ENCODE measurements at regions not wholly inside any gene's neighbourhood (a gene's known extent, or its start where the extent isn't known, plus 50 kb on each side); places are given as distances from the start of the nearest gene placed in this dataset.

DNA sequence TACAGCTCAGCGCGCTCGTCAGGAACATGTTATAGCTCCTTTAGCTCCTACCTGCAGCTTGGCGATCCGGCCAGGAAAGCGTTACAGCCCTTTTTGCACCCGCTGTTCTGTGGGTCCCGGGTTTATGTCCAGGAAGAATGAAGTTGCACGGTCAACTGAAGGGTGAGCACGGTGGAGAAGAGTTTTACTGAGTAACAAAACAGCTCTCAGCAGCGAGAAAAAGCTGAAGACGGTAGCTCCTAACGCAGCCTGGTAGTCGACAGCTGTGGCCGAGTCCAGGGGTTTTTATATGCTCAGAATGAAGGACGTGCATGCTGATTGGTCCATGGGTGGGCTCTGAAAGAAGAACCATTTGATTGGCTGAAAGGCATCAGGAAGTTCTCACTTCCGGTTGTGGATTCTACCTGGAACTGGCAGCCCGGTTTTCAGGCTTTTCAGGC lies 1830.1 kb upstream of the NUDT12 start:
- H3K27ac ChIP-seq (ENCODE audit: low read length), result no peak overlapping the region
- H3K4me3 ChIP-seq (ENCODE audit: low read length), result no peak overlapping the region

DNA sequence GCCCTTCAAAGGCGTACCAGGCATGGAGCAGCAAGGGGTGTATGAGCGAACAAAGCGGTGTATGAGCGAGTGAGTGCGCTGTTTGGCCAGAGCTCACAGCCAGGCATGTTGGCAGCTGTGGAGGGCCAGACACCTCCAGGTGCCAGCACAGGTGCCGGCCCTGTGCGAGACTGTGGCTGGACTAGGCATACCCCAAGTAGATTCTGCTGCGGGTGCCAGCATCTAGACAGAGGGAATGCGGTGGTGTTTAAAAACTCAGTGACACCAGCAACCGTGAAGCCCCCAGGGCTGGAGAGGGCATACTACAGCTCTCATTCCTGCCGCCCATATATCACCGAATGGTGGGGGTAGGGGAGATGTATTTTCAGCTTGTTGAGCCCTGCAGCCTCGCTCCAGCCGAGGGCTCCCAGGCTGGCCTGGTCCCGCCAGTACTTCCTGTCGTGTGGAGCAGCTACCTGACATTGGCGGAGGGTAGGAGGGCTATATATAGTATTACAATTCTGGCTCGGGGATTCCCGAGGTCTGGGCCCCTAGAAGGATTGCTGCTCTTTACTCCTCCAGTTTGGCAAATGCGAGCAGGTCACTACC lies 1829.6 kb upstream of the NUDT12 start:
- Histone ChIP-seq H3K4me3 (ENCODE audit: low read length) (no peak overlapping the region), H3K27ac (ENCODE audit: low read length) (no peak overlapping the region)

More for the DNA sequence above, 1830.1 kb upstream of the NUDT12 start:
- Histone ChIP-seq H3K36me3 (ENCODE audit: insufficient read depth, low read depth, low read length) (no peaks in the 10 kb centered on the region), H3K9ac (ENCODE audit: low read depth, low read length) (no peak overlapping the region), H3K9me3 (ENCODE audit: insufficient read depth, low read depth, low read length) (peaks cover 2% of the 10 kb centered on the region; the same call in 1 of the 2 replicates), H3K4me1 (ENCODE audit: insufficient read depth, low read length) (no peaks in the 10 kb centered on the region), H3K27me3 (ENCODE audit: insufficient read depth, low read length) (no peaks in the 10 kb centered on the region)

DNA sequence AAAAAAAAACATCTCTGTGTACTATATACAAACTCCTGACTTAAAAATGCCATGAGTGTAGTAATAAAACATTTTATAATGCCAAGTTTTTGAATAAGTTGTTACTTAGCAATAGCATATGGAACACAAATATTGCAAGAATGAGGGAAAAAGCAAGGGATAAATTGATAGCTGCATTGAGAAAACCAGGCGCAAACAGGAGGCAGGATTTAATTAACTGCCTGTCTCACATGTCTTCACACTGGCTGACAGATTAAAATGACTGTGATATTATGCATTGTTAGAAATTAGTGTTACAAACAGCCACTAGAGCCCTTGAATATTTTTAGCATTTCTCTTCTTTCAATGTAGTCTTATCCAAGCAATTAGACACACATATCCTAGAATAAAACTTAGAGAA lies 1817.5 kb upstream of the NUDT12 start:
- Histone ChIP-seq H3K4me3 (ENCODE audit: low read length) (no peak overlapping the region), H3K36me3 (ENCODE audit: insufficient read depth, low read depth, low read length) (no peaks in the 10 kb centered on the region), H3K27me3 (ENCODE audit: insufficient read depth, low read length) (no peaks in the 10 kb centered on the region), H3K4me1 (ENCODE audit: insufficient read depth, low read length) (no peaks in the 10 kb centered on the region), H3K9ac (ENCODE audit: low read depth, low read length) (no peak overlapping the region), H3K27ac (ENCODE audit: low read length) (no peak overlapping the region), H3K9me3 (ENCODE audit: insufficient read depth, low read depth, low read length) (no peaks in the 10 kb centered on the region)

More for the DNA sequence above, 1829.6 kb upstream of the NUDT12 start:
- Histone ChIP-seq H3K4me1 (ENCODE audit: insufficient read depth, low read length) (no peaks in the 10 kb centered on the region), H3K9me3 (ENCODE audit: insufficient read depth, low read depth, low read length) (peaks cover 2% of the 10 kb centered on the region; the same call in 1 of the 2 replicates), H3K27me3 (ENCODE audit: insufficient read depth, low read length) (no peaks in the 10 kb centered on the region), H3K9ac (ENCODE audit: low read depth, low read length) (no peak overlapping the region), H3K36me3 (ENCODE audit: insufficient read depth, low read depth, low read length) (no peaks in the 10 kb centered on the region)

DNA sequence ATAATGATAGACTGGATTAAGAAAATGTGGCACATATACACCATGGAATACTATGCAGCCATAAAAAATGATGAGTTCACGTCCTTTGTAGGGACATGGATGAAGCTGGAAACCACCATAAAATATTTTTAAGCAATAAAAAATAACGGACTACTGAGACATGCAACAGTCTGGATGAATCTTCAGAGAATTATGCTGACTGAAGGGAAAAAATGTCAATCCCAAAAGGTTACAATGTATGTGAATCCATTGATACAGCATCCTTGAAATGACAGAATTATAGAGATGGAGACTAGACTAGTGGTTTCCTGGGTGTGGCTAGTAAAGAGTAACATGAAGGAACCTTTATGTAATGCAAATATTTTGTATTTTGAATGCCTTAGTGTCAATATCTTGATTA lies 1808.6 kb upstream of the NUDT12 start:
- Histone ChIP-seq H3K4me3 (ENCODE audit: low read length) (no peak overlapping the region), H3K9ac (ENCODE audit: low read depth, low read length) (no peak overlapping the region), H3K27me3 (ENCODE audit: insufficient read depth, low read length) (no peaks in the 10 kb centered on the region), H3K36me3 (ENCODE audit: insufficient read depth, low read depth, low read length) (no peaks in the 10 kb centered on the region), H3K4me1 (ENCODE audit: insufficient read depth, low read length) (no peaks in the 10 kb centered on the region), H3K9me3 (ENCODE audit: insufficient read depth, low read depth, low read length) (no peaks in the 10 kb centered on the region), H3K27ac (ENCODE audit: low read length) (no peak overlapping the region)

DNA sequence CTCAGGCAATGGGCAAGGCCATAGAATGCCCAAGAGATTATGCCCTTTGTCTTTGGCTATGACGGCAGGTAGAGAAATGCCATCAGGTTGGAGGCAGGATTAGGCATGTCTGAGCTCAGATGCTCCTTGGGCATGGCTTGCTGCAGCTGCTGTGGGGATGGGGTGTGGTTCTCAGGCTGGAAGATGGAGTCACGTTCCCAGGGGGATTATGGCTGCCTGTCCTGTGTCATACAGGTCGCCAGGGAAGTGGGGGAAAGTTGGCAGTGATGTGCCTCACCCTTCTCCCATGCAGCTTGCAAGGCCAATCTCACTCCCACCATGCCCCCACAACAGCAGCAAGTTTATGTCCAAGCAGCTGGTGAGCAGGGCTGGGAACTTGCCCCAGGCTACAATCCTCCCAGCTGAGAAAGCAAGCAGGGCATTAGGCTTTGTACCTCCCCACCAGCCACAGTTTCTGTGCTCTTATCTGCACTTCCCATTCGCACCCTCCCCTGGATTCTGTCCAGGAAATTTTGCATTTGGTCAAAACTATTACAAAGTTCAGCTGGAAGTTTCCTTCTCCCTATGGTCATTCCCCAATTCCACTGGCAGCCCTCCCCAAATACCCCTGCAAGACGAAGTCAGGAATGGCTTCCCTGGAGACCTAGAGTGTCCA lies 1788.0 kb upstream of the NUDT12 start:
- H3K27me3 ChIP-seq (ENCODE audit: insufficient read depth, low read length), result no peaks in the 10 kb centered on the region
- H3K4me1 ChIP-seq (ENCODE audit: insufficient read depth, low read length), result no peaks in the 10 kb centered on the region
- no peaks in the 10 kb centered on the region for H3K36me3 ChIP-seq (ENCODE audit: insufficient read depth, low read depth, low read length)
- H3K9ac ChIP-seq (ENCODE audit: low read depth, low read length), result no peak overlapping the region
- H3K4me3 ChIP-seq (ENCODE audit: low read length), result no peak overlapping the region
- no peaks in the 10 kb centered on the region for H3K9me3 ChIP-seq (ENCODE audit: insufficient read depth, low read depth, low read length)
- H3K27ac ChIP-seq (ENCODE audit: low read length), result no peak overlapping the region

DNA sequence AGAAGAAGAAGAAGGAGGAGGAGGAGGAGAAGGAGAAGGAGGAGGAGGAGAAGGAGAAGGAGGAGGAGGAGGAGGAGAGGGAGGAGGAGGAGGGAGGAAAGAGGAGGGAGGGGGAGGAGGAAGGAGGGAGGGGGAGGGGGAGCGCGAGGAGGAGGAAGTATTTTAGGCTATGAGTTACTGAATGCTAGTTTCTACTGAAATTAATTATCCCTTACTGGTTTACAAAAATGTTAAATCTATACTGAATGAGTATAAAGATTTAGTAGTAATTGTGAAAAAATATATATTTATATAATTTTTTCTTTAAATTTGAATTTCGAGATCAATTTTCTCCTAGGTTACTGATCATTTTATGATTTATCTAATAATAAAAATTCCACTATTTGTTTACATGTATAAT lies 1769.0 kb upstream of the NUDT12 start:
- Histone ChIP-seq H3K27me3 (ENCODE audit: insufficient read depth, low read length) (no peaks in the 10 kb centered on the region), H3K4me1 (ENCODE audit: insufficient read depth, low read length) (no peaks in the 10 kb centered on the region), H3K4me3 (ENCODE audit: low read length) (no peak overlapping the region), H3K36me3 (ENCODE audit: insufficient read depth, low read depth, low read length) (no peaks in the 10 kb centered on the region), H3K27ac (ENCODE audit: low read length) (no peak overlapping the region), H3K9me3 (ENCODE audit: insufficient read depth, low read depth, low read length) (no peaks in the 10 kb centered on the region), H3K9ac (ENCODE audit: low read depth, low read length) (no peak overlapping the region)

DNA sequence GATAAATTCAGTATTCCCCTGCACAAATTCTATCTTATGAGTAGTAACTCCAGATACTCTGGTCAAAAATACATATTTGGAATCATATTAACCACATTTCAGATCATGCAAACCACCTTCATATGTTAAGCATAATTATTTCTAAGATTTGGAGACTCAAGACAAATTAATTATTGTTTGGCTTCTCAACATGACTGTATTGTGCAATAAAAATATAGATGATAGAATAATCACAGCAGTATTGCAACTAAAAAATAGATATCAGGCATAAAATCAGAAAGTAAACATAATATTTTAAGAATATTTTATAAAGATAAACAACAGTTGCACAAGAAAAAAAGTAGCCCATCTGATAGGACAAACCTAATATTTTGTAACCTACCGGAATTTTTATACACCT lies 1767.6 kb upstream of the NUDT12 start:
- no peaks in the 10 kb centered on the region for H3K9me3 ChIP-seq (ENCODE audit: insufficient read depth, low read depth, low read length)
- no peak overlapping the region for H3K4me3 ChIP-seq (ENCODE audit: low read length)
- H3K36me3 ChIP-seq (ENCODE audit: insufficient read depth, low read depth, low read length), result no peaks in the 10 kb centered on the region
- no peaks in the 10 kb centered on the region for H3K4me1 ChIP-seq (ENCODE audit: insufficient read depth, low read length)
- H3K27me3 ChIP-seq (ENCODE audit: insufficient read depth, low read length), result no peaks in the 10 kb centered on the region
- H3K9ac ChIP-seq (ENCODE audit: low read depth, low read length), result no peak overlapping the region
- no peak overlapping the region for H3K27ac ChIP-seq (ENCODE audit: low read length)

DNA sequence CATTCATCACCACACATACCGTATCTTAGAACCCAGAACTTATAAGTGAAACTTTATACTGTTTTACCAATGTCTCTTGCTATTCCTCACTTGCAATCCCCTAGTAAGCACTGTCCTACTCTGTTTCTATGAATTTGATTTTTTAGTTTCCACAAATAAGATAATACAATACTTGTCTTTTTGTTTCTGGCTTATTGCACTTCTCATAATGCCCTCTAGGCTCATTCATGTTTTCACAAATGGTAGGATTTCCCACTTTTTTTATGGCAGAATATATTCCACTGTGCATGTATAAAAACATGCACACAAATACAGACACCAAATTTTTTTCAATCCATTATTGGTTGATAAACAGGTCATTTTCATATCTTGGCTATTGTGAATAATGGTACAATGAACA lies 1742.3 kb upstream of the NUDT12 start:
- Histone ChIP-seq H3K4me1 (ENCODE audit: insufficient read depth, low read length) (no peaks in the 10 kb centered on the region), H3K27me3 (ENCODE audit: insufficient read depth, low read length) (no peaks in the 10 kb centered on the region), H3K9me3 (ENCODE audit: insufficient read depth, low read depth, low read length) (no peaks in the 10 kb centered on the region), H3K9ac (ENCODE audit: low read depth, low read length) (no peak overlapping the region), H3K4me3 (ENCODE audit: low read length) (no peak overlapping the region), H3K36me3 (ENCODE audit: insufficient read depth, low read depth, low read length) (no peaks in the 10 kb centered on the region), H3K27ac (ENCODE audit: low read length) (no peak overlapping the region)

DNA sequence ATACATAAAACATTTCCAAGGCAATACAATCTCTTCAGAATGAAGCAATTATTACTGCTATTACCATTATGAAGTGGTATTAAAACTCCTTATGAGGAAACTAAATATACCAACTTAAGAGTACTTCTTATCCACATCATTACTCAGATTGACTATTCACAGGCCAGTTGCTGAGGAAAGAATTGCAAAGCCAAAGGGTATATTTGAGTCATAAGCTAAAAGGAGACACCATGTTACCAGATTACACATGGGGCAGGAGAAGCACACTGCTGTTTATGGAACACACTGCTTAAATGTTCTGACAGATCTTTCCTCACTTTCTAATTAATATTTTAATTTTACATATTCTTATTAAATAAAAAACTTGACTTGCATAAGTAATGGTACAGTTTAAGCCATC lies 1726.4 kb upstream of the NUDT12 start:
- Histone ChIP-seq H3K9me3 (ENCODE audit: insufficient read depth, low read depth, low read length) (no peaks in the 10 kb centered on the region), H3K27ac (ENCODE audit: low read length) (no peak overlapping the region), H3K4me1 (ENCODE audit: insufficient read depth, low read length) (no peaks in the 10 kb centered on the region), H3K27me3 (ENCODE audit: insufficient read depth, low read length) (no peaks in the 10 kb centered on the region), H3K36me3 (ENCODE audit: insufficient read depth, low read depth, low read length) (no peaks in the 10 kb centered on the region), H3K4me3 (ENCODE audit: low read length) (no peak overlapping the region), H3K9ac (ENCODE audit: low read depth, low read length) (no peak overlapping the region)

DNA sequence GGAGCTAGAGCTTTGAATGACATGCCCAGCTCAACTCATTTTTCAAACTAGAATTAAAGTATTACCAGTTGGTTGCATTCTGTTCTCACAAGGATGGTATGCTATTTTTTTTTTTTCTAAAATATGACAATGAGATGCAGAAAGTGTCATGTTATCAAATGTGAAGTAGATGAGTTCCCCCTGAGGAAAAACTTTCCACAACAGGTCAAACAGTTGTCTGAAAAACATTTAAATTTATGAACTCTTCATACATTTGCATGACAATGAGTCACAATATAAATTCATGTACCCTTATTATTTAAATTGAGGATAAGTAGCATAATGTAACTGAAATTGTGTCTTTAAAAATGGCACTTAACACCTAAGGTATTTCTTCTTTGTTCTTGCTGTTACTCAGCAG lies 1720.5 kb upstream of the NUDT12 start:
- H3K36me3 ChIP-seq (ENCODE audit: insufficient read depth, low read depth, low read length), result no peaks in the 10 kb centered on the region
- H3K4me1 ChIP-seq (ENCODE audit: insufficient read depth, low read length), result no peaks in the 10 kb centered on the region
- H3K9ac ChIP-seq (ENCODE audit: low read depth, low read length), result no peak overlapping the region
- H3K4me3 ChIP-seq (ENCODE audit: low read length), result no peak overlapping the region
- H3K9me3 ChIP-seq (ENCODE audit: insufficient read depth, low read depth, low read length), result no peaks in the 10 kb centered on the region
- no peaks in the 10 kb centered on the region for H3K27me3 ChIP-seq (ENCODE audit: insufficient read depth, low read length)
- H3K27ac ChIP-seq (ENCODE audit: low read length), result no peak overlapping the region

DNA sequence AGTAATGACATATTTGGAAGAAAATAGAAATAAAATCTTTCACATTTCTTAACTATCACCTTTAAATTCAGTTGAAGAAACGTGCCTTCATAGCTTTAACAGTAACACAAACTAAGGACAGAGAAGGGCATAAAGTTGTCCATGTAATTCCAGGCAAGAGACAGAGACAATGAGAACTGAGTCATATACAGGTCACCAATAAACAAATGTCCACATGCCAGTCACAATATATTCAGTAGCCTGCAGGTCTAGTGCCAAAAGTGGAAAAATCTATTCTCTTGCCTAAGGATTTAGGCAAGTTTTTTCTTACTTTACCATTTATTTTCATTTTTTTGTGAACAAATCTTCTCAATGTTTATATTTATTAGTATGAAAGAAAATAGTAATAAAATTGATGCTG lies 1711.5 kb upstream of the NUDT12 start:
- Histone ChIP-seq H3K27me3 (ENCODE audit: insufficient read depth, low read length) (no peaks in the 10 kb centered on the region), H3K4me3 (ENCODE audit: low read length) (no peak overlapping the region), H3K9me3 (ENCODE audit: insufficient read depth, low read depth, low read length) (no peaks in the 10 kb centered on the region), H3K36me3 (ENCODE audit: insufficient read depth, low read depth, low read length) (no peaks in the 10 kb centered on the region), H3K27ac (ENCODE audit: low read length) (no peak overlapping the region), H3K9ac (ENCODE audit: low read depth, low read length) (no peak overlapping the region), H3K4me1 (ENCODE audit: insufficient read depth, low read length) (no peaks in the 10 kb centered on the region)

DNA sequence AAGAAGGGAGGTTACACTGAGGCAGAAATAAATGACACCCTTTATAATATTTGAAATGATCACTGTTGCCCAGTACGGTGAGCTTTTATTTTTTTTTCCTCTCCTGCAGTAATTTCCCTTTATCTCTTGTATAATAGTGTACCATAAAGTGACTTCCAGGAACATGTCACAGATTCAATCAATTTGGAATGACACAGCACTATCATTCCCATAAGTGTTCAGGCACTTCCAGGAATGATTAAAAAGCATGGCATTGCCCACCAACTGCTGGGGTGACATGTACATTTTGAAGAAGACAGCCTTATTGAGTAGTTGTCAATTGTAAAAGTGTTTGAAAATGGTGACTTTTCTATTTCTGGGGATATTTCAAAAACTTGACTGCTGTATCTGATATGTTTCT lies 1700.9 kb upstream of the NUDT12 start:
- Histone ChIP-seq H3K9ac (ENCODE audit: low read depth, low read length) (no peak overlapping the region), H3K9me3 (ENCODE audit: insufficient read depth, low read depth, low read length) (no peaks in the 10 kb centered on the region), H3K4me1 (ENCODE audit: insufficient read depth, low read length) (0 out of 2 replicates have a peak, but pooled peaks cover 5% of the 10 kb centered on the region), H3K4me3 (ENCODE audit: low read length) (no peak overlapping the region), H3K27me3 (ENCODE audit: insufficient read depth, low read length) (no peaks in the 10 kb centered on the region), H3K36me3 (ENCODE audit: insufficient read depth, low read depth, low read length) (no peaks in the 10 kb centered on the region), H3K27ac (ENCODE audit: low read length) (no peak overlapping the region)

Measured in iPS-20b (cell line).